B cell (primary cell): ENCODE measurements at regions not wholly inside any gene's neighbourhood (a gene's known extent, or its start where the extent isn't known, plus 50 kb on each side); places are given as distances from the start of the nearest gene placed in this dataset.

ENCODE experiments used
- ATAC-seq: fragments of 200-7000 bp; cut with Tn5 transposase; one replicate; pipeline ENCODE4 v1.10.0; 2021; ENCODE audit warnings: low read depth, mild to moderate bottlenecking, moderate number of reproducible peaks, moderate library complexity
- CTCF ChIA-PET: fragments of 350-600 bp; sonication (Branson Sonifier 250); formaldehyde crosslinking; loops from one replicate; lab custom pipeline; 2021; ENCODE audit warnings: antibody characterized with exemption, inconsistent platforms; lab: Charles Lee
- POLR2A ChIA-PET: fragments of 350-600 bp; sonication (Branson Sonifier 250); formaldehyde crosslinking; loops from one replicate; lab custom pipeline; 2021; ENCODE audit warnings: antibody characterized with exemption; lab: Charles Lee
- DNase-seq: peaks from one replicate; pipeline ENCODE4 v3.0.0; 2013
- H2AFZ ChIP-seq: 2 replicates; pipeline ENCODE4 v1.6.1; 2012; ENCODE audit warnings: mild to moderate bottlenecking, low read depth, low read length; ENCODE audit not compliant: insufficient read depth, poor library complexity, severe bottlenecking
- H3K27ac ChIP-seq, 2 donors: 1 replicate in 1 of 2; 2 replicates in 1 of 2; pipeline ENCODE4 v1.5.1; 2012 to 2013; ENCODE audit warnings: low read length in 2 of 2, mild to moderate bottlenecking in 2 of 2, moderate library complexity in 1 of 2
- H3K27me3 ChIP-seq, 4 experiments: fragments of 200-600 bp in 1 of 4; sonication (generic) in 1 of 4; replicated peaks in 1 of 4; 1 replicate in 2 of 4; 2 replicates in 2 of 4; pipeline versions ENCODE4 v1.6.1 to v1.7.0; 2013 to 2016; ENCODE audit warnings: low read length in 3 of 4, mild to moderate bottlenecking in 2 of 4, mixed read lengths in 1 of 4, moderate library complexity in 1 of 4; ENCODE audit not compliant: insufficient read depth in 4 of 4, control insufficient read depth in 3 of 4; ENCODE audit errors: control extremely low read depth in 1 of 4
- H3K36me3 ChIP-seq, 2 experiments: replicated peaks in 1 of 2; 1 replicate in 1 of 2; 2 replicates in 1 of 2; pipeline versions ENCODE4 v1.6.1 to v1.7.1; 2013; ENCODE audit warnings: low read length in 1 of 2; ENCODE audit not compliant: insufficient read depth in 2 of 2, control insufficient read depth in 1 of 2; ENCODE audit errors: control extremely low read depth in 1 of 2, extremely low read depth in 1 of 2
- H3K4me1 ChIP-seq, 2 donors: fragments of 200-600 bp in 1 of 2; sonication (generic) in 1 of 2; 1 replicate in 1 of 2; 2 replicates in 1 of 2; pipeline versions ENCODE4 v1.5.1 to v1.6.1; 2013 to 2017; ENCODE audit warnings: low read length in 2 of 2; ENCODE audit not compliant: control insufficient read depth in 2 of 2, insufficient read depth in 2 of 2
- H3K4me2 ChIP-seq: replicated peaks from 2 replicates; pipeline ENCODE3; 2012; ENCODE audit warnings: mild to moderate bottlenecking, low read depth, low read length; ENCODE audit not compliant: poor library complexity, severe bottlenecking
- H3K4me3 ChIP-seq, 5 experiments: fragments of 200-600 bp in 1 of 5; sonication (generic) in 1 of 5; 1 replicate in 3 of 5; 2 replicates in 2 of 5; pipeline versions ENCODE4 v1.5.1 to v1.7.0; 2011 to 2016; ENCODE audit warnings: low read length in 4 of 5, mild to moderate bottlenecking in 4 of 5, low read depth in 2 of 5, control low read depth in 1 of 5, moderate library complexity in 1 of 5; ENCODE audit not compliant: insufficient read depth in 1 of 5; ENCODE audit errors: control extremely low read depth in 1 of 5, extremely low read depth in 1 of 5
- H3K79me2 ChIP-seq: fragments of 200-600 bp; sonication (generic); one replicate; pipeline ENCODE4 v1.6.0; 2016; ENCODE audit warnings: low read length; ENCODE audit not compliant: control insufficient read depth, insufficient read depth
- H3K9ac ChIP-seq: fragments of 200-600 bp; sonication (generic); 2 replicates; pipeline ENCODE4 v1.6.1; 2017; ENCODE audit warnings: mild to moderate bottlenecking, low read length, moderate library complexity
- H3K9me3 ChIP-seq, 3 donors: one replicate each; pipeline versions ENCODE4 v1.6.1 to v1.7.1; 2013; ENCODE audit warnings: low read length in 2 of 3; ENCODE audit not compliant: control insufficient read depth in 2 of 3, insufficient read depth in 1 of 3; ENCODE audit errors: control extremely low read depth in 1 of 3
- H4K20me1 ChIP-seq: 2 replicates; pipeline ENCODE4 v1.6.0; 2012; ENCODE audit warnings: mild to moderate bottlenecking, low read length; ENCODE audit not compliant: insufficient read depth, control insufficient read depth, poor library complexity, severe bottlenecking
- H3K27ac Mint-ChIP-seq: one replicate; pipeline ENCODE4 v1.8.0; 2021; ENCODE audit warnings: mixed read lengths
- H3K27me3 Mint-ChIP-seq: one replicate; pipeline ENCODE4 v1.8.0; 2021; ENCODE audit warnings: mixed read lengths
- H3K4me1 Mint-ChIP-seq: one replicate; pipeline ENCODE4 v1.8.0; 2021; ENCODE audit warnings: mixed read lengths
- H3K4me3 Mint-ChIP-seq: one replicate; pipeline ENCODE4 v1.8.0; 2021; ENCODE audit warnings: mixed read lengths
- H3K9me3 Mint-ChIP-seq: one replicate; pipeline ENCODE4 v1.8.0; 2022; ENCODE audit warnings: mixed read lengths; ENCODE audit not compliant: insufficient read depth
- CTCF ChIP-seq: fragments of 200-600 bp; IDR thresholded peaks from one replicate; pipeline ENCODE4 v1.8.0; 2022; ENCODE audit warnings: antibody characterized with exemption, mild to moderate bottlenecking
- EZH2 ChIP-seq: IDR thresholded peaks from 2 replicates; pipeline ENCODE4 v1.6.1; 2012; ENCODE audit warnings: borderline replicate concordance, low read depth, mild to moderate bottlenecking, moderate library complexity, low read length; ENCODE audit not compliant: insufficient read depth, poor library complexity, severe bottlenecking
- WGBS: methylation state at CpG from one replicate; pipeline ENCODE4 v1.1.5; 2013; ENCODE audit warnings: missing lambda C conversion rate; ENCODE audit not compliant: insufficient coverage; 5-methylcytosine and 5-hydroxymethylcytosine counted together
- intact Hi-C: fragments of 100-400 bp; cut with micrococcal nuclease; formaldehyde crosslinking; loops from one replicate; pipeline ENCODE4 v1.10.0; 2022

GRCh38 chr5:143600396-143601075 is 197.1 kb upstream of the NR3C1 start:
- no peaks in the 10 kb centered on the region for H4K20me1 ChIP-seq
- POLR2A ChIA-PET: no interaction called here
- no peak for DNase-seq
- no peaks in the 10 kb centered on the region for H3K79me2 ChIP-seq
- no peak for ATAC-seq
- Mint-ChIP-seq H3K27ac (no peak overlapping the region), H3K4me3 (no peak overlapping the region), H3K27me3 (no peaks in the 10 kb centered on the region), H3K9me3 (no peaks in the 10 kb centered on the region), H3K4me1 (peaks cover 13% of the 10 kb centered on the region)
- H3K4me3 ChIP-seq: no peak overlapping the region
- peaks cover 10% of the 10 kb centered on the region in 2 donors for H3K4me1 ChIP-seq
- CTCF ChIA-PET: no interaction called here
- no peak overlapping the region for H2AFZ ChIP-seq
- no peaks in the 10 kb centered on the region for H3K9me3 ChIP-seq
- H3K27me3 ChIP-seq: no peaks in the 10 kb centered on the region
- no peak overlapping the region for H3K27ac ChIP-seq
- no peaks in the 10 kb centered on the region for H3K36me3 ChIP-seq
- no peak overlapping the region for H3K9ac ChIP-seq
- intact Hi-C loops: no loop called here
- 94% methylated on average over 3 of the region's 6 CpGs for WGBS
- H3K4me2 ChIP-seq: no peak overlapping the region
- TF ChIP-seq EZH2: no peak
- TF ChIP-seq CTCF: no peak

- Mint-ChIP-seq H3K9me3 (no peaks in the 10 kb centered on the region), H3K27ac (no peak overlapping the region), H3K4me3 (no peak overlapping the region), H3K4me1 (peaks cover 2% of the 10 kb centered on the region), H3K27me3 (no peaks in the 10 kb centered on the region)
- Histone ChIP-seq H3K9ac (no peak overlapping the region), H3K27ac (no peak overlapping the region), H3K36me3 (no peaks in the 10 kb centered on the region), H2AFZ (no peak overlapping the region), H3K4me3 (no peak overlapping the region), H3K27me3 (no peaks in the 10 kb centered on the region), H3K4me1 (no peaks in the 10 kb centered on the region), H4K20me1 (no peaks in the 10 kb centered on the region), H3K9me3 (no peaks in the 10 kb centered on the region), H3K4me2 (no peak overlapping the region), H3K79me2 (no peaks in the 10 kb centered on the region)
- intact Hi-C loops: no loop called here
- WGBS: 100% methylated on average over 3 of the region's 6 CpGs
- no peak for ATAC-seq
- ChIA-PET CTCF (no interaction called here), POLR2A (no interaction called here)
- TF ChIP-seq EZH2: no peak
- TF ChIP-seq CTCF: no peak
- no peak for DNase-seq
Measured at GRCh38 chr5:143599474-143599873, 196.0 kb upstream of the NR3C1 start.
